Kidney epithelial cell (primary cell): ENCODE measurements at regions not wholly inside any gene's neighbourhood (a gene's known extent, or its start where the extent isn't known, plus 50 kb on each side); places are given as distances from the start of the nearest gene placed in this dataset.
"Not testable (repeated sequence)": the region's sequence is repeated elsewhere in the genome, so short reads cannot be mapped to it uniquely, and the experiment has no call there.

ENCODE experiments used
- DNase-seq: peaks from one replicate; pipeline ENCODE4 v3.0.0-alpha.2; 2010; ENCODE audit warnings: low read depth
- H3K27me3 ChIP-seq: 2 replicates; pipeline ENCODE4 v1.6.0; 2011; ENCODE audit warnings: low read length; ENCODE audit not compliant: control insufficient read depth, insufficient read depth
- H3K36me3 ChIP-seq: 2 replicates; pipeline ENCODE4 v1.5.1; 2011; ENCODE audit warnings: low read length; ENCODE audit not compliant: control insufficient read depth, insufficient read depth
- H3K4me3 ChIP-seq: 2 replicates; pipeline ENCODE4 v1.5.1; 2011; ENCODE audit warnings: low read depth, mild to moderate bottlenecking, control low read depth, low read length
- TF ChIP-seq, protein P1 (sequence below): IDR thresholded peaks from 2 replicates; pipeline ENCODE4 v1.5.1; 2011; ENCODE audit warnings: mild to moderate bottlenecking, moderate library complexity, low read length, control low read depth, inconsistent platforms; ENCODE audit not compliant: insufficient read depth, poor library complexity, severe bottlenecking

DNA sequence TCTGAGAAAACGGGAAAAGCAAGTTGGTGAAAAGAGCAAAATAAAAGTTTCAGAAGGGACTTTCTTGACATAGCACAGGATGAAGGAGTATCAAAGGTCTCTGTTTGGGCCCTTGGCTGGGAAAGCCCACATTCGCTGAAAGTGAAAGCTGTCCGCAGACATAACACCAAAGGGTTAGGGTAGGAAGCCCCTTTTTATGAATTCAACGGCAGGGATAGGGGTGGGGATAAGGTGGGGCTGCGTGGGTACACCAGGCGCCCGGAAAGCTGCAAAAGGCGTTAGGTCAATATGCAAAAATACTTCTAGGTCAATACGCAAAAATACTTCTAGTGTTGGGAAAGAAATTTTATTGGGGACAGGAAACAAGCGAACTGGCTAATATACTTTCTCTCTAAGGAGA, 135.1 kb downstream of the OR2B2 start:
- no peaks in the 10 kb centered on the region for H3K36me3 ChIP-seq
- no peak overlapping the region for H3K4me3 ChIP-seq
- DNase-seq, result no peak
- no peaks in the 10 kb centered on the region for H3K27me3 ChIP-seq
- TF ChIP-seq, protein P1, sequence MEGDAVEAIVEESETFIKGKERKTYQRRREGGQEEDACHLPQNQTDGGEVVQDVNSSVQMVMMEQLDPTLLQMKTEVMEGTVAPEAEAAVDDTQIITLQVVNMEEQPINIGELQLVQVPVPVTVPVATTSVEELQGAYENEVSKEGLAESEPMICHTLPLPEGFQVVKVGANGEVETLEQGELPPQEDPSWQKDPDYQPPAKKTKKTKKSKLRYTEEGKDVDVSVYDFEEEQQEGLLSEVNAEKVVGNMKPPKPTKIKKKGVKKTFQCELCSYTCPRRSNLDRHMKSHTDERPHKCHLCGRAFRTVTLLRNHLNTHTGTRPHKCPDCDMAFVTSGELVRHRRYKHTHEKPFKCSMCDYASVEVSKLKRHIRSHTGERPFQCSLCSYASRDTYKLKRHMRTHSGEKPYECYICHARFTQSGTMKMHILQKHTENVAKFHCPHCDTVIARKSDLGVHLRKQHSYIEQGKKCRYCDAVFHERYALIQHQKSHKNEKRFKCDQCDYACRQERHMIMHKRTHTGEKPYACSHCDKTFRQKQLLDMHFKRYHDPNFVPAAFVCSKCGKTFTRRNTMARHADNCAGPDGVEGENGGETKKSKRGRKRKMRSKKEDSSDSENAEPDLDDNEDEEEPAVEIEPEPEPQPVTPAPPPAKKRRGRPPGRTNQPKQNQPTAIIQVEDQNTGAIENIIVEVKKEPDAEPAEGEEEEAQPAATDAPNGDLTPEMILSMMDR, result no peak

GRCh38 chr6:27776504-27776903, 135.7 kb downstream of the OR2B2 start:
- H3K4me3 ChIP-seq, result no peak overlapping the region
- no peaks in the 10 kb centered on the region for H3K36me3 ChIP-seq
- DNase-seq, result no peak
- H3K27me3 ChIP-seq, result no peaks in the 10 kb centered on the region
- TF ChIP-seq, protein P1, result no peak

DNA sequence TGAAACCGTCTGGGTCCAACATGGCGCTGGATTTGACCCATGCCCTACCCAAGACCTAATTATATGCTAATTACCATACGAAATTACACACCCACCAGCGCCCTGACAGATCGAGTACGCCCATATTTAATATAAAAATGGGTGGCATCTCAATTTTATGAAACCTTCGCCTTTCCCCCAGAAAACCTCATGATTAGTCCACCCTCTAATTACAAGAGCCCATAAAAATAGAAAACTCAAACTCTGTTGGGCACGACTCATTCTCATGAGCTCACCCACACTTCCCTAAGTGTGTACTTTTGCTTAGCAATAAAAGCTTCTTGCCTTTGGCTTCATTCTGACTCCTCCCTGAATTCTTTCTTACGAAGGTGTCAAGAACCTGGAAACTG, 136.4 kb downstream of the OR2B2 start:
- no peaks in the 10 kb centered on the region for H3K36me3 ChIP-seq
- no peak for DNase-seq
- TF ChIP-seq, protein P1, result no peak
- H3K4me3 ChIP-seq, result no peak overlapping the region
- H3K27me3 ChIP-seq, result peaks cover 3% of the 10 kb centered on the region

DNA sequence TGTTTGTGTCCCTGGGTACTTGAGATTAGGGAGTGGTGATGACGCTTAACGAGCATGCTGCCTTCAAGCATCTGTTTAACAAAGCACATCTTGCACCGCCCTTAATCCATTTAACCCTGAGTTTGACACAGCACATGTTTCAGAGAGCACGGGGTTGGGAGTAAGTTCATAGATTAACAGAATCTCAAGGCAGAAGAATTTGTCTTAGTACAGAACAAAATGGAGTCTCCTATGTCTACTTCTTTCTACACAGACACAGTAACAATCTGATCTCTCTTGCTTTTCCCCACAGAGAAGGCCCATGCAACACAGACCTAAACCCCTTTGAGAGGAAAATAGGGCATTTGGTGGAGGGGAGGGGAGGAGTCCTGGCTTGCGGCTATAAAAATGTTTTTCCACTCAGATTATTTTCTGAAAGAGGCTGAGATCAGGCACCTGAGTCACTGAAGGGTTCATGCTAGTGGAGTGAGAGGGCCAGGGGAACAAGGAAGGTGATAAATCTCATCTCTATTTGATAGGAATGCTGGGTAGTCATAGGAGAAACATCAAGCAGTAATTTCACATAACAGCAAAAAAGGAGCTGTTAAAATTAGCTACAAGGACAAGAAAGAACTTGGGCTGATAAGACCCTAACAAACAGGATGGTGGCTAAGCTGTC, 136.9 kb downstream of the OR2B2 start:
- DNase-seq, H3K36me3 ChIP-seq, H3K27me3 ChIP-seq, H3K4me3 ChIP-seq: not testable (repeated sequence)

DNA sequence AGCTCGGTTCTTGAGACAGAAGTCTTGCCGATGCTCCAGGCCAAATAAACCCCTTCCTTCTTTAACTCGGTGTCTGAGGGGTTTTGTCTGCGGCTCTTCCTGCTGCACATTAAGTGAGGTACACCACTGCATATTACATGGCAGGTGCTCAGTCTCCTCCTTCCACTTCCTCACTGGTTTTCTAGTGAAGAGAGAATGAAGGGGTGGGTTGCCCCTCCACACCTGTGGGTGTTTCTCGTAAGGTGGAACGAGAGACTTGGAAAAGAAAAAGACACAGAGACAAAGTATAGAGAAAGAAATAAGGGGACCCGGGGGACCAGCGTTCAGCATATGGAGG, 138.0 kb downstream of the OR2B2 start:
- DNase-seq, H3K36me3 ChIP-seq, H3K27me3 ChIP-seq, H3K4me3 ChIP-seq: not testable (repeated sequence)

GRCh38 chr6:27773542-27774263, 138.5 kb downstream of the OR2B2 start:
- DNase-seq, H3K27me3 ChIP-seq, H3K36me3 ChIP-seq, H3K4me3 ChIP-seq: not testable (repeated sequence)

GRCh38 chr6:27772261-27773001, 139.8 kb downstream of the OR2B2 start:
- no peaks in the 10 kb centered on the region for H3K36me3 ChIP-seq
- peaks cover 3% of the 10 kb centered on the region for H3K27me3 ChIP-seq
- TF ChIP-seq, protein P1, result peak; percentile 96
- DNase-seq, result peak; percentile 49
- no peak overlapping the region for H3K4me3 ChIP-seq
